ENCODE measurements at regions not wholly inside any gene's neighbourhood (a gene's known extent, or its start where the extent isn't known, plus 50 kb on each side); places are given as distances from the start of the nearest gene placed in this dataset.

DNA sequence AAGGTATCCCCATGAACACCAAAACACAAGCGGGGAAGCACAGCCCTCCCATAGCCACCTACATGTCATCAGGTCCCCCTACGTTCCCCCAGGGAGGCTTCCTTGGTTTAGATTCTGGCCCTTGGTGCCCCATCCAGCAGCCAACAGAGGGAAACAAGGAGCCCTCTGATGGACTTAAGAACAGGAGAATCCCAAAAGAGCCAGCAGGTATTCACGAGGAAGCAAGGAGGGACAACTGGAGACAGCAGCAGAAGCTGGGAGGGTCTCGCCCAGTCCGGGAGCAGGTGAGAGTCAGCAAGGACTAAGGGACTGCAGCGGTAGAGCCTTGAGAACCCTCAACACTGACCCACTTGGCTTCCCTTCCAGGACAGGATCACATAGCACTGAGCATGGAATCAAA is 58.4 kb upstream of the TOP1 start:
- TF ChIP-seq POLR2A (IDR thresholded peaks at IDR 0.05): no peak
- no peak for TF ChIP-seq POLR2AphosphoS5 (IDR thresholded peaks at IDR 0.05)
- TF ChIP-seq, protein P1, sequence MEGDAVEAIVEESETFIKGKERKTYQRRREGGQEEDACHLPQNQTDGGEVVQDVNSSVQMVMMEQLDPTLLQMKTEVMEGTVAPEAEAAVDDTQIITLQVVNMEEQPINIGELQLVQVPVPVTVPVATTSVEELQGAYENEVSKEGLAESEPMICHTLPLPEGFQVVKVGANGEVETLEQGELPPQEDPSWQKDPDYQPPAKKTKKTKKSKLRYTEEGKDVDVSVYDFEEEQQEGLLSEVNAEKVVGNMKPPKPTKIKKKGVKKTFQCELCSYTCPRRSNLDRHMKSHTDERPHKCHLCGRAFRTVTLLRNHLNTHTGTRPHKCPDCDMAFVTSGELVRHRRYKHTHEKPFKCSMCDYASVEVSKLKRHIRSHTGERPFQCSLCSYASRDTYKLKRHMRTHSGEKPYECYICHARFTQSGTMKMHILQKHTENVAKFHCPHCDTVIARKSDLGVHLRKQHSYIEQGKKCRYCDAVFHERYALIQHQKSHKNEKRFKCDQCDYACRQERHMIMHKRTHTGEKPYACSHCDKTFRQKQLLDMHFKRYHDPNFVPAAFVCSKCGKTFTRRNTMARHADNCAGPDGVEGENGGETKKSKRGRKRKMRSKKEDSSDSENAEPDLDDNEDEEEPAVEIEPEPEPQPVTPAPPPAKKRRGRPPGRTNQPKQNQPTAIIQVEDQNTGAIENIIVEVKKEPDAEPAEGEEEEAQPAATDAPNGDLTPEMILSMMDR (IDR thresholded peaks at IDR 0.05): no peak

All from breast epithelium (tissue), 3 donors.